KBM-7 (cell line): ENCODE measurements at regions not wholly inside any gene's neighbourhood (a gene's known extent, or its start where the extent isn't known, plus 50 kb on each side); places are given as distances from the start of the nearest gene placed in this dataset.

Experiments
- DNase-seq: peaks from one replicate; pipeline ENCODE4 v3.0.0-alpha.2; 2015
- in situ Hi-C: fragments of 300-500 bp; cut with MboI; formaldehyde crosslinking; loops from 2 replicates; pipeline ENCODE4 v1.14.3; 2020; ENCODE audit warnings: low sequenced_read_pairs, low pct_unique_long_range_greater_than_20kb, mixed read lengths

- DNase-seq = no peak
- in situ Hi-C loops = no loop called here
Measured at GRCh38 chr22:48944751-48945620, 882.7 kb downstream of the BRD1 start.

GRCh38 chr22:48944433-48944750 is 883.3 kb downstream of the BRD1 start:
- in situ Hi-C loops = no loop called here
- no peak for DNase-seq

- in situ Hi-C loops = no loop called here
Measured at GRCh38 chr22:48943567-48944432, 883.9 kb downstream of the BRD1 start.

GRCh38 chr22:48942698-48943566 is 884.7 kb downstream of the BRD1 start:
- no peak for DNase-seq
- in situ Hi-C loops = no loop called here

More at GRCh38 chr22:48943567-48944432, 883.9 kb downstream of the BRD1 start:
- peak; percentile 2 for DNase-seq

- in situ Hi-C loops = no loop called here
- DNase-seq = no peak
Measured at GRCh38 chr22:48941903-48942575, 885.6 kb downstream of the BRD1 start.

GRCh38 chr22:48941033-48941902 is 886.4 kb downstream of the BRD1 start:
- in situ Hi-C loops = no loop called here
- no peak for DNase-seq

- DNase-seq = no peak
- in situ Hi-C loops = no loop called here
Measured at GRCh38 chr22:48940266-48941032, 887.2 kb downstream of the BRD1 start.

GRCh38 chr22:48939441-48940265 is 888.0 kb downstream of the BRD1 start:
- in situ Hi-C loops = no loop called here
- DNase-seq = no peak

GRCh38 chr22:48938741-48939140 is 888.9 kb downstream of the BRD1 start:
- DNase-seq = no peak
- in situ Hi-C loops = no loop called here

GRCh38 chr22:48937032-48937639 is 890.5 kb downstream of the BRD1 start:
- no peak for DNase-seq

GRCh38 chr22:48936391-48936790 is 891.3 kb downstream of the BRD1 start:
- in situ Hi-C loops = no loop called here
- DNase-seq = no peak

More at GRCh38 chr22:48937032-48937639, 890.5 kb downstream of the BRD1 start:
- in situ Hi-C loops = no loop called here

- no peak for DNase-seq
- in situ Hi-C loops = no loop called here
Measured at GRCh38 chr22:48934446-48934845, 893.2 kb downstream of the BRD1 start.

GRCh38 chr22:48931452-48931851 is 896.2 kb downstream of the BRD1 start:
- in situ Hi-C loops = no loop called here
- no peak for DNase-seq

GRCh38 chr22:48929276-48929790 is 898.3 kb downstream of the BRD1 start:
- in situ Hi-C loops = no loop called here
- no peak for DNase-seq

- no peak for DNase-seq
- in situ Hi-C loops = no loop called here
Measured at GRCh38 chr22:48927591-48927990, 900.1 kb downstream of the BRD1 start.

GRCh38 chr22:48926643-48927042 is 901.0 kb downstream of the BRD1 start:
- in situ Hi-C loops = no loop called here
- DNase-seq = no peak
